ENCODE measurements at regions not wholly inside any gene's neighbourhood (a gene's known extent, or its start where the extent isn't known, plus 50 kb on each side); places are given as distances from the start of the nearest gene placed in this dataset.

DNA sequence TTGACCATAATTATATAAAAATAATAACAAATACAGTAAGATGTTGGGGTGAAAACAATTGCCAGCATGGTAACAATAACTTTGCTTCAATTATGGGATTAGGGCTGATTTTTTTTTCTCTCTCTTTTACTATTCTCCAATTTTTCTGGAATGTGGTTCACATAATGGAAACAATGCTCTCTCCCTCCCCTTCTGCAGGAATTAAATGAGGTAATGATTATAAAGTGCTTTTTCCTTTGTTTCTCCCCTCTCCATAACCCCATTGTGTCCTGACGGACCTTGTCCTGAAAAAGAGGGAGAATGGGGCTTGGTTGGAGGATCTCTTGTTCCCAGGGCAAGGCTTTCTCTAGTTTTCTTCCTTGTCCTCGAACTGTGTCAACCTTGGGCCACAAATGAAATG, 234.0 kb upstream of the ZNF32 start:
- H3F3A ChIP-seq (ENCODE audit: low read depth): no peaks in the 10 kb centered on the region
- no peak overlapping the region for H2AFZ ChIP-seq (ENCODE audit: low read length)
- no peaks in the 10 kb centered on the region for H3K9me2 ChIP-seq (replicated peaks; ENCODE audit: low read depth, low read length)
- H3K4me2 ChIP-seq (ENCODE audit: low read depth, low read length, poor library complexity, severe bottlenecking): no peak overlapping the region
- H3K9ac ChIP-seq (ENCODE audit: low read depth, low read length, poor library complexity, severe bottlenecking): no peak overlapping the region
- no peaks in the 10 kb centered on the region for H3K9me3 ChIP-seq (ENCODE audit: insufficient read depth, low read depth, low read length)
- H3K79me2 ChIP-seq (ENCODE audit: insufficient read depth, low read length): no peaks in the 10 kb centered on the region
- H3K4me1 ChIP-seq (ENCODE audit: insufficient read depth, low read length, poor library complexity, severe bottlenecking): no peaks in the 10 kb centered on the region
- no peak for TF ChIP-seq EZH2phosphoT487 (IDR thresholded peaks at IDR 0.05; ENCODE audit: borderline replicate concordance)
- TF ChIP-seq, protein P1, sequence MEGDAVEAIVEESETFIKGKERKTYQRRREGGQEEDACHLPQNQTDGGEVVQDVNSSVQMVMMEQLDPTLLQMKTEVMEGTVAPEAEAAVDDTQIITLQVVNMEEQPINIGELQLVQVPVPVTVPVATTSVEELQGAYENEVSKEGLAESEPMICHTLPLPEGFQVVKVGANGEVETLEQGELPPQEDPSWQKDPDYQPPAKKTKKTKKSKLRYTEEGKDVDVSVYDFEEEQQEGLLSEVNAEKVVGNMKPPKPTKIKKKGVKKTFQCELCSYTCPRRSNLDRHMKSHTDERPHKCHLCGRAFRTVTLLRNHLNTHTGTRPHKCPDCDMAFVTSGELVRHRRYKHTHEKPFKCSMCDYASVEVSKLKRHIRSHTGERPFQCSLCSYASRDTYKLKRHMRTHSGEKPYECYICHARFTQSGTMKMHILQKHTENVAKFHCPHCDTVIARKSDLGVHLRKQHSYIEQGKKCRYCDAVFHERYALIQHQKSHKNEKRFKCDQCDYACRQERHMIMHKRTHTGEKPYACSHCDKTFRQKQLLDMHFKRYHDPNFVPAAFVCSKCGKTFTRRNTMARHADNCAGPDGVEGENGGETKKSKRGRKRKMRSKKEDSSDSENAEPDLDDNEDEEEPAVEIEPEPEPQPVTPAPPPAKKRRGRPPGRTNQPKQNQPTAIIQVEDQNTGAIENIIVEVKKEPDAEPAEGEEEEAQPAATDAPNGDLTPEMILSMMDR (conservative IDR thresholded peaks at IDR 0.05; ENCODE audit: low read length): no peak
- no peak overlapping the region for H3K4me3 ChIP-seq (ENCODE audit: low read length, poor library complexity, severe bottlenecking)
- no peaks in the 10 kb centered on the region for H4K20me1 ChIP-seq (ENCODE audit: insufficient read depth, low read length, poor library complexity, severe bottlenecking)
- H3K27me3 ChIP-seq (ENCODE audit: insufficient read depth, low read length, poor library complexity, severe bottlenecking): no peaks in the 10 kb centered on the region
- no peaks in the 10 kb centered on the region for H3K36me3 ChIP-seq (ENCODE audit: insufficient read depth, low read length)

DNA sequence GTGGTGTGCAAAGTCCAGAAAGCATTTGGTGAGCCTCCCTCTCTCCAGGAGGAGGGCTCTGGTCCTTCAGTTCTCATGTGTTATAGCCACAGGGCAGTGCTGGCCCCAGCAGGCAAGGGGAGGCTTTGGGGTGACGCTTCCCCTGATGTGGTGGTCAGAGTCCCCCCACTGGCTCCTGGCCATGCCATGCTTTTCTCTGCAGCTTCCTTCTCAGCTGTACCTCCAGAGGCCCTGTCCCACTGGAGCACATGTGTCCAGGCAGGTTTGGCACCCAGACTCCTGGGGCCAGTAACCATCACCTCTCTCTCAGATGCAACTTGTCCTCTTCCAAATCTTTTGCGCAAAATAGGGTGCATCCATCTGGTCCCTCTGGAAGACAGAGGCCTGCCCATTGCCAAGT, 233.0 kb upstream of the ZNF32 start:
- no peaks in the 10 kb centered on the region for H3K9me3 ChIP-seq (ENCODE audit: insufficient read depth, low read depth, low read length)
- TF ChIP-seq EZH2phosphoT487 (IDR thresholded peaks at IDR 0.05; ENCODE audit: borderline replicate concordance): no peak
- TF ChIP-seq, protein P1 (conservative IDR thresholded peaks at IDR 0.05; ENCODE audit: low read length): no peak
- H3K4me3 ChIP-seq (ENCODE audit: low read length, poor library complexity, severe bottlenecking): no peak overlapping the region
- H3F3A ChIP-seq (ENCODE audit: low read depth): no peaks in the 10 kb centered on the region
- no peaks in the 10 kb centered on the region for H3K79me2 ChIP-seq (ENCODE audit: insufficient read depth, low read length)
- no peak overlapping the region for H2AFZ ChIP-seq (ENCODE audit: low read length)
- no peaks in the 10 kb centered on the region for H3K36me3 ChIP-seq (ENCODE audit: insufficient read depth, low read length)
- no peaks in the 10 kb centered on the region for H4K20me1 ChIP-seq (ENCODE audit: insufficient read depth, low read length, poor library complexity, severe bottlenecking)
- no peaks in the 10 kb centered on the region for H3K9me2 ChIP-seq (replicated peaks; ENCODE audit: low read depth, low read length)
- H3K4me2 ChIP-seq (ENCODE audit: low read depth, low read length, poor library complexity, severe bottlenecking): no peak overlapping the region
- H3K27me3 ChIP-seq (ENCODE audit: insufficient read depth, low read length, poor library complexity, severe bottlenecking): no peaks in the 10 kb centered on the region
- no peaks in the 10 kb centered on the region for H3K4me1 ChIP-seq (ENCODE audit: insufficient read depth, low read length, poor library complexity, severe bottlenecking)
- H3K9ac ChIP-seq (ENCODE audit: low read depth, low read length, poor library complexity, severe bottlenecking): no peak overlapping the region

DNA sequence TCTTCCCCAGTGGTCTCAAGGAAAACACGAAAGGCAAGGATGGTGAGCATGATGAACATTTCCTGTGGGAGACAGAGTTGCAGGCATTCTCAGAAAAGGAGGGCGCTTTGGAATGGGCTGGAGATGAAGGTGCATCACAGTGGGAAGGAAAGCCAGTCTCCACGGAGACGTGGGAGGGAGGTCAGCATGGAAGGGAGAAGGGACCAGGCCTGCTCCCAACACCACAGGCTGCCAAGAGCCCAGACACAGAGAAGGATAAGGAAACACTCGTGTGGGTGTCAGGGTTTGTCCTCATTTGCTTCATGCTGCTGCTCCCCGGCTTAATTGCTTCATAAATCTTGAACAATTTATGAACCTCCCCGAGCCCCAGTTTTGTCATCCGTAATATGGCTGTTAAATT, 231.5 kb upstream of the ZNF32 start:
- H3K9me3 ChIP-seq (ENCODE audit: insufficient read depth, low read depth, low read length): no peaks in the 10 kb centered on the region
- no peak overlapping the region for H3K4me2 ChIP-seq (ENCODE audit: low read depth, low read length, poor library complexity, severe bottlenecking)
- TF ChIP-seq EZH2phosphoT487 (IDR thresholded peaks at IDR 0.05; ENCODE audit: borderline replicate concordance): no peak
- TF ChIP-seq, protein P1 (conservative IDR thresholded peaks at IDR 0.05; ENCODE audit: low read length): no peak
- H3K79me2 ChIP-seq (ENCODE audit: insufficient read depth, low read length): no peaks in the 10 kb centered on the region
- H3F3A ChIP-seq (ENCODE audit: low read depth): no peaks in the 10 kb centered on the region
- no peaks in the 10 kb centered on the region for H3K4me1 ChIP-seq (ENCODE audit: insufficient read depth, low read length, poor library complexity, severe bottlenecking)
- no peaks in the 10 kb centered on the region for H3K36me3 ChIP-seq (ENCODE audit: insufficient read depth, low read length)
- no peak overlapping the region for H2AFZ ChIP-seq (ENCODE audit: low read length)
- no peak overlapping the region for H3K9ac ChIP-seq (ENCODE audit: low read depth, low read length, poor library complexity, severe bottlenecking)
- H3K9me2 ChIP-seq (replicated peaks; ENCODE audit: low read depth, low read length): no peaks in the 10 kb centered on the region
- no peak overlapping the region for H3K4me3 ChIP-seq (ENCODE audit: low read length, poor library complexity, severe bottlenecking)
- H3K27me3 ChIP-seq (ENCODE audit: insufficient read depth, low read length, poor library complexity, severe bottlenecking): no peaks in the 10 kb centered on the region
- H4K20me1 ChIP-seq (ENCODE audit: insufficient read depth, low read length, poor library complexity, severe bottlenecking): no peaks in the 10 kb centered on the region
